ENCODE measurements at regions not wholly inside any gene's neighbourhood (a gene's known extent, or its start where the extent isn't known, plus 50 kb on each side); places are given as distances from the start of the nearest gene placed in this dataset.

GRCh38 chr10:88131511-88132139, 268.2 kb downstream of the PTEN start:
- WGBS (ENCODE audit: insufficient coverage) = 56% methylated on average over 6 of the region's 7 CpGs
- Histone ChIP-seq H3K9me3 (ENCODE audit: control insufficient read depth, insufficient read depth, low read length) (no peaks in the 10 kb centered on the region), H3K4me1 (ENCODE audit: control insufficient read depth, insufficient read depth, low read length) (no peaks in the 10 kb centered on the region), H3K36me3 (ENCODE audit: control insufficient read depth, insufficient read depth, low read length) (no peaks in the 10 kb centered on the region), H3K27me3 (ENCODE audit: control insufficient read depth, insufficient read depth, low read length) (no peaks in the 10 kb centered on the region), H3K4me3 (ENCODE audit: low read depth, low read length) (no peak overlapping the region), H3K27ac (ENCODE audit: low read depth, low read length) (no peak overlapping the region)
- peak in 1 of 6 donors; percentile 70 for DNase-seq (ENCODE audit: low read depth in 4 of 6, low spot score in 6 of 6)

GRCh38 chr10:88136712-88137111, 273.3 kb downstream of the PTEN start:
- no peaks in the 10 kb centered on the region for H3K27me3 ChIP-seq (ENCODE audit: control insufficient read depth, insufficient read depth, low read length)
- no peak for DNase-seq (ENCODE audit: low read depth in 4 of 6, low spot score in 6 of 6)
- H3K27ac ChIP-seq (ENCODE audit: low read depth, low read length) = no peak overlapping the region
- WGBS (ENCODE audit: insufficient coverage) = 89% methylated on average over 2 of the region's 2 CpGs
- no peaks in the 10 kb centered on the region for H3K36me3 ChIP-seq (ENCODE audit: control insufficient read depth, insufficient read depth, low read length)
- H3K9me3 ChIP-seq (ENCODE audit: control insufficient read depth, insufficient read depth, low read length) = no peaks in the 10 kb centered on the region
- H3K4me1 ChIP-seq (ENCODE audit: control insufficient read depth, insufficient read depth, low read length) = no peaks in the 10 kb centered on the region
- H3K4me3 ChIP-seq (ENCODE audit: low read depth, low read length) = no peak overlapping the region

GRCh38 chr10:88138319-88138848, 275.0 kb downstream of the PTEN start:
- no peaks in the 10 kb centered on the region for H3K36me3 ChIP-seq (ENCODE audit: control insufficient read depth, insufficient read depth, low read length)
- H3K4me3 ChIP-seq (ENCODE audit: low read depth, low read length) = no peak overlapping the region
- no peaks in the 10 kb centered on the region for H3K27me3 ChIP-seq (ENCODE audit: control insufficient read depth, insufficient read depth, low read length)
- H3K4me1 ChIP-seq (ENCODE audit: control insufficient read depth, insufficient read depth, low read length) = no peaks in the 10 kb centered on the region
- no CpG with 5 or more reads among the region's 2 CpGs for WGBS (ENCODE audit: insufficient coverage)
- H3K27ac ChIP-seq (ENCODE audit: low read depth, low read length) = no peak overlapping the region
- no peak for DNase-seq (ENCODE audit: low read depth in 4 of 6, low spot score in 6 of 6)
- H3K9me3 ChIP-seq (ENCODE audit: control insufficient read depth, insufficient read depth, low read length) = no peaks in the 10 kb centered on the region

- Histone ChIP-seq H3K4me3 (ENCODE audit: low read depth, low read length) (no peak overlapping the region), H3K27ac (ENCODE audit: low read depth, low read length) (no peak overlapping the region), H3K36me3 (ENCODE audit: control insufficient read depth, insufficient read depth, low read length) (no peaks in the 10 kb centered on the region), H3K9me3 (ENCODE audit: control insufficient read depth, insufficient read depth, low read length) (no peaks in the 10 kb centered on the region), H3K27me3 (ENCODE audit: control insufficient read depth, insufficient read depth, low read length) (no peaks in the 10 kb centered on the region), H3K4me1 (ENCODE audit: control insufficient read depth, insufficient read depth, low read length) (no peaks in the 10 kb centered on the region)
- no peak for DNase-seq (ENCODE audit: low read depth in 4 of 6, low spot score in 6 of 6)
- WGBS (ENCODE audit: insufficient coverage) = 75% methylated on average over 2 of the region's 5 CpGs
Measured at GRCh38 chr10:88147000-88147798, 283.8 kb downstream of the PTEN start.

DNA sequence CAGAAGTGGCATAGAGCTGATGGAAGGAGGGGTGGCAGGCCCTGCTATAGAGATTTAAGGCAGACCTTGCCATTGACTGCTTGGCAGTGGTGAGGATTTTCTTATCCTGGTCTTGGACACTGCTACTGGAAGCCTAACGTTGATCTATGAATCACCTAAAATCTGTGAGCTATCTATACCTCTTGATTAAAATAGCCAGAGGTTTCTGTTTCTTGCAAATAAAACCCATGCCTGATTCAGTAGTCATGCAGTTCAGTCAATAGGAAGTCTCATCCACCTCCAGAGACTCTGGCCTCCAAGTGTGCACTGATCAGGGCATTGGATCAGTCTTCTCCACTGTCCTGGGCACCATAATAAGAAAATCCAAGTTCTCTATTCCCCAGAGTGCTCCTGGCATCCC, 286.5 kb downstream of the PTEN start:
- no peak for DNase-seq (ENCODE audit: low read depth in 4 of 6, low spot score in 6 of 6)
- Histone ChIP-seq H3K27me3 (ENCODE audit: control insufficient read depth, insufficient read depth, low read length) (no peaks in the 10 kb centered on the region), H3K4me1 (ENCODE audit: control insufficient read depth, insufficient read depth, low read length) (no peaks in the 10 kb centered on the region), H3K36me3 (ENCODE audit: control insufficient read depth, insufficient read depth, low read length) (no peaks in the 10 kb centered on the region), H3K9me3 (ENCODE audit: control insufficient read depth, insufficient read depth, low read length) (no peaks in the 10 kb centered on the region), H3K4me3 (ENCODE audit: low read depth, low read length) (no peak overlapping the region), H3K27ac (ENCODE audit: low read depth, low read length) (no peak overlapping the region)
- 80% methylated on average over 1 of the region's 1 CpG for WGBS (ENCODE audit: insufficient coverage)

DNA sequence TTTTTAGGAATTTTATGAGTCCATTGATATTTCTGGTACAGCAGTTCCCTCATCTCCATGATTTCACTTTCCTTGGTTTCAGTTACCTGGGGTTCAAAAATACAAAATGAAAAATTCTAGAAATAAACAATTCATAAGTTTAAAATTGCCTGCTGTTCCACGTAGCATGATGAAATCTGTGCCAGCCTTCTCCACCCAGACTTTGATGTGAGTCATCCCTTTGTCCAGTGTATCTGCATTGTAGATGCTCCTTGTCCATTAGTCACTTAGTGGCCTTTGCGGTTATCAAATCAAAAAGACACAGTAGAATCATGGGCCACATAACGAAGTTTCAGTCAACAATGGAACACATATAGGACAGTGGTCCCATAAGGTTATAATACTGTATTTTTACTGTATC, 286.9 kb downstream of the PTEN start:
- no peaks in the 10 kb centered on the region for H3K9me3 ChIP-seq (ENCODE audit: control insufficient read depth, insufficient read depth, low read length)
- H3K27ac ChIP-seq (ENCODE audit: low read depth, low read length) = no peak overlapping the region
- H3K4me3 ChIP-seq (ENCODE audit: low read depth, low read length) = no peak overlapping the region
- H3K36me3 ChIP-seq (ENCODE audit: control insufficient read depth, insufficient read depth, low read length) = no peaks in the 10 kb centered on the region
- no peaks in the 10 kb centered on the region for H3K4me1 ChIP-seq (ENCODE audit: control insufficient read depth, insufficient read depth, low read length)
- 100% methylated on average over 2 of the region's 3 CpGs for WGBS (ENCODE audit: insufficient coverage)
- no peaks in the 10 kb centered on the region for H3K27me3 ChIP-seq (ENCODE audit: control insufficient read depth, insufficient read depth, low read length)
- DNase-seq (ENCODE audit: low read depth in 4 of 6, low spot score in 6 of 6) = no peak

DNA sequence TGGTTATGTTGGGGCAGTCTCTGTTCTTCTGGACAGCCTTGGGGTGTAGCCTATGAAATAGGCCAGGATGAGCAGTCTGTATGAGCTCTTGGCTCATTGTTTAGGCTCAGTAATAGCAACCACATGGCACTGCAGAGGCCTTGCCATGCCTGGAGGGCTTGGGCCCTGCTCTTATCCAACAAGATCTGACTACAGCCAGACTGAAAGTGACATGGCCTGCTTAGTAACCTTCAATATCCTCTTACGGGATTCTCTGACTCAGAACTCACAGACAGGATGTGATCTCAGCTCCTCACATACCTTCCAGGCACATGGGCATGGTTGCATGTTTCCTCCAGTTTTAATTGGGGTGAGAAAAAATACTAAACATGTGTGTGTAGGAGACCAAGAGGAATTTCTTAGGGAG, 289.3 kb downstream of the PTEN start:
- no peaks in the 10 kb centered on the region for H3K36me3 ChIP-seq (ENCODE audit: control insufficient read depth, insufficient read depth, low read length)
- no peaks in the 10 kb centered on the region for H3K27me3 ChIP-seq (ENCODE audit: control insufficient read depth, insufficient read depth, low read length)
- no peak for DNase-seq (ENCODE audit: low read depth in 4 of 6, low spot score in 6 of 6)
- no CpG with 5 or more reads among the region's 1 CpG for WGBS (ENCODE audit: insufficient coverage)
- no peaks in the 10 kb centered on the region for H3K4me1 ChIP-seq (ENCODE audit: control insufficient read depth, insufficient read depth, low read length)
- no peak overlapping the region for H3K4me3 ChIP-seq (ENCODE audit: low read depth, low read length)
- H3K9me3 ChIP-seq (ENCODE audit: control insufficient read depth, insufficient read depth, low read length) = no peaks in the 10 kb centered on the region
- no peak overlapping the region for H3K27ac ChIP-seq (ENCODE audit: low read depth, low read length)

DNA sequence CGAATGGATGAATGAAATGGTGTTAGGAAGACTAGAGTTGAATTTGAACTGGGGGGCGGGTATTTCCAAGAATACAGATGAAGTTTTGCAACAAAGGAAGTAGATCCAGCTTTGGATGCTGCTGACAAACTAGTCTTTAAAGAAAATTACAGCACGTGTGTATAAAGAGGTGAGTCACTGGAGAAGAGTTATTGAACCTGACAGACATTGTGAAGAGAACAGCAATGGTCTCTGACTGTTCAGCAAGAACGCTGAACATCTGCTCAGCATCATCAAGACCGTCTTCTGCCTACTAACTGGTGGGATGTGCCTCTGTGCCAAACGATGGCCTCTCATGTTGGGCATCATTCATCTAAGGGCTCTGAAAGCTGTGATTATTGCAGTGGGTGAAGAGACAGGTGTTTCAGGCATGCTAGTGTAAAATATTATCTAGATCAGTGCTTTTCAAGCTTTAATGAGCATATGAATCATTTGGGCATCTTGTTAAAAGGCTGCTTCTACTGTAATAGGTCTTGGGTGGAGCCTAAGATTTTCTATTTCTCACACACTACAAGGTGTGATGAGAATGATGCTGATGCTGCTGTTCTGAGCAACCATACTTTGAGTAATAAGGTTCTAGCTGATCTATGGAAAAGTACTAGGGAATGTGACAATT, 291.3 kb downstream of the PTEN start:
- no peaks in the 10 kb centered on the region for H3K36me3 ChIP-seq (ENCODE audit: control insufficient read depth, insufficient read depth, low read length)
- no peak for DNase-seq (ENCODE audit: low read depth in 4 of 6, low spot score in 6 of 6)
- no peaks in the 10 kb centered on the region for H3K27me3 ChIP-seq (ENCODE audit: control insufficient read depth, insufficient read depth, low read length)
- no peak overlapping the region for H3K4me3 ChIP-seq (ENCODE audit: low read depth, low read length)
- no peak overlapping the region for H3K27ac ChIP-seq (ENCODE audit: low read depth, low read length)
- WGBS (ENCODE audit: insufficient coverage) = 74% methylated on average over 6 of the region's 6 CpGs
- H3K4me1 ChIP-seq (ENCODE audit: control insufficient read depth, insufficient read depth, low read length) = no peaks in the 10 kb centered on the region
- H3K9me3 ChIP-seq (ENCODE audit: control insufficient read depth, insufficient read depth, low read length) = no peaks in the 10 kb centered on the region

DNA sequence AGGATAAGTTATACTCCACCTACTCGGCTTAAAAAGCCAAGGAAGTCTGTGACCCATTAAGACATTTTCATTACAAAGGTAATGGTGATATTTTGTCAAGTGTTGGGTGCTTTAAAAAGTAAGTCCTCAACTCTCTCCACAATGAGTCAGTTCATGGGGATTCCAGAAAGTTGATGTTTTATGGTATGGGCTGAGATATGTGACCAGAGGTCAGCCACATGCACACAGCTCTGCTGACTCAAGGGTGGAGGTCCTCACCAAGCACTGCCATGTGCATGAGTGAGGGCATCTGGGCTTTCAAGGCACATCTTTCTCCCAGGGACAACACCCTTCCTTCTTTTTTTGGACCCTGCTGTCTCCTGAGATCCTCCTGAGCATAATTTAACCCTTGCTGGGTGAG, 292.9 kb downstream of the PTEN start:
- Histone ChIP-seq H3K9me3 (ENCODE audit: control insufficient read depth, insufficient read depth, low read length) (no peaks in the 10 kb centered on the region), H3K4me3 (ENCODE audit: low read depth, low read length) (no peak overlapping the region), H3K27me3 (ENCODE audit: control insufficient read depth, insufficient read depth, low read length) (no peaks in the 10 kb centered on the region), H3K36me3 (ENCODE audit: control insufficient read depth, insufficient read depth, low read length) (no peaks in the 10 kb centered on the region), H3K4me1 (ENCODE audit: control insufficient read depth, insufficient read depth, low read length) (no peaks in the 10 kb centered on the region), H3K27ac (ENCODE audit: low read depth, low read length) (no peak overlapping the region)
- WGBS (ENCODE audit: insufficient coverage) = no CpG with 5 or more reads among the region's 1 CpG
- DNase-seq (ENCODE audit: low read depth in 4 of 6, low spot score in 6 of 6) = no peak
